MM.1S (cell line): ENCODE measurements at regions not wholly inside any gene's neighbourhood (a gene's known extent, or its start where the extent isn't known, plus 50 kb on each side); places are given as distances from the start of the nearest gene placed in this dataset.

Source experiments
- CTCF ChIP-seq: fragments of 300-600 bp; sonication (generic); IDR thresholded peaks from 2 replicates; pipeline ENCODE4 v1.5.1; 2016; ENCODE audit warnings: antibody characterized with exemption, low read length, mixed read lengths
- EZH2 ChIP-seq: fragments of 300-600 bp; sonication (generic); optimal IDR thresholded peaks from 2 replicates; pipeline ENCODE3; 2017; ENCODE audit warnings: low read depth, mild to moderate bottlenecking, antibody characterized with exemption, low read length, mixed read lengths

GRCh38 chr2:217163987-217164386 lies 304.1 kb upstream of the TNP1 start:
- TF ChIP-seq CTCF (no peak), EZH2 (no peak)
